Activated CD4-positive, alpha-beta T cell treated with anti-CD3 and anti-CD28 coated beads, Interleukin-10, Interleukin-2, amounts not matched to agents 100 ng/mL and 50 ng/mL, durations not matched to agents 16 hours and 8 hours (primary cell): ENCODE measurements at regions not wholly inside any gene's neighbourhood (a gene's known extent, or its start where the extent isn't known, plus 50 kb on each side); places are given as distances from the start of the nearest gene placed in this dataset.
"Not testable (repeated sequence)": the region's sequence is repeated elsewhere in the genome, so short reads cannot be mapped to it uniquely, and the experiment has no call there.

Source experiments
- DNase-seq: peaks from one replicate; pipeline ENCODE4 v3.0.0-alpha.2; 2020

- DNase-seq = no peak
Observed at GRCh38 chr2:8138923-8139667, 542.8 kb upstream of the ID2 start.

- DNase-seq = no peak
Observed at GRCh38 chr2:8139668-8140200, 542.1 kb upstream of the ID2 start.

GRCh38 chr2:8141079-8141707 lies 540.7 kb upstream of the ID2 start:
- DNase-seq = no peak

- DNase-seq = no peak
Observed at GRCh38 chr2:8141780-8142179, 540.1 kb upstream of the ID2 start.

- DNase-seq = no peak
Observed at GRCh38 chr2:8142461-8142860, 539.4 kb upstream of the ID2 start.

GRCh38 chr2:8144131-8144631 lies 537.7 kb upstream of the ID2 start:
- no peak for DNase-seq

GRCh38 chr2:8144785-8145184 lies 537.1 kb upstream of the ID2 start:
- DNase-seq = peak; percentile 7

- not testable (repeated sequence) for DNase-seq
Observed at GRCh38 chr2:8145375-8145774, 536.5 kb upstream of the ID2 start.

- DNase-seq = no peak
Observed at GRCh38 chr2:8146132-8147005, 535.5 kb upstream of the ID2 start.

- DNase-seq = peak; percentile 30
Observed at GRCh38 chr2:8148260-8149006, 533.4 kb upstream of the ID2 start.

GRCh38 chr2:8149007-8149405 lies 532.9 kb upstream of the ID2 start:
- no peak for DNase-seq

GRCh38 chr2:8149985-8150539 lies 531.8 kb upstream of the ID2 start:
- DNase-seq = no peak

GRCh38 chr2:8151888-8152287 lies 530.0 kb upstream of the ID2 start:
- DNase-seq = no peak

GRCh38 chr2:8152392-8153257 lies 529.2 kb upstream of the ID2 start:
- no peak for DNase-seq

GRCh38 chr2:8153258-8153718 lies 528.6 kb upstream of the ID2 start:
- DNase-seq = no peak

- peak; percentile 40 for DNase-seq
Observed at GRCh38 chr2:8154270-8154669, 527.6 kb upstream of the ID2 start.

- peak; percentile 84 for DNase-seq
Observed at GRCh38 chr2:8154936-8155335, 526.9 kb upstream of the ID2 start.

GRCh38 chr2:8157621-8158430 lies 524.0 kb upstream of the ID2 start:
- no peak for DNase-seq

- DNase-seq = no peak
Observed at GRCh38 chr2:8158711-8159110, 523.1 kb upstream of the ID2 start.
